ENCODE measurements at regions not wholly inside any gene's neighbourhood (a gene's known extent, or its start where the extent isn't known, plus 50 kb on each side); places are given as distances from the start of the nearest gene placed in this dataset.

DNA sequence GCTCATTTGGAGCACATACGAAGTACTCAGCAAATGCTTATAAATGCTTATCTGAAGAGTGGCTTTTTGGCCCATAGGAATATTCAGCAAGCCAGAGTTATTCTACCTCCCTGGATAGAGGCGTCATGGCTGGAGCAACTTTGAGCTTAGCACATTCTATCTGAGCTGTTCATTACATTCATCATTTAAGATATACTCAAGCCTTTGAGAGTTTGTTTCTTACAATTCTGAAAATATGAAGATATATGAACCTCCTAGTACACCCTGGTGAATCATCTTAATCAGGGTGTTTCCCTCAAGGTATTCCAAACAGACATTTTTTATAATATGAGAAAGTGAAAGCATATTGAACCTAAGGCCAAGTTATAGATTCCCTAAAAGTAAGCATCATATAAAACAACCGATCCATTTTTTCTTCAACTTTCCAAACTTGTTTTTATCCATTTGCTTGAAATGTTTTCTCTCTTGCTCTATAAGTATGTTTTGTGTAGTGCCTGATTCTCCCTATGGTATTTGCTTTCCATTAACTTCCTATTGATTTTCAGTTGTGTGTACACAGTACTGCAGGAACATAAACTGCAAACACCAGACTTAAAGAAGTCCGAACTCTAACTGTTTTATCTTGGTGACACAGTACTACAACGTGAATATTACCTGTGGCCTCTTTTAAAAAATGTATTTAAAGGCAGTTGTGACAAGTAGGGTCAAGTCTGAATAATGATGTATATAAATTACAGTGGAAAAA, 139.7 kb upstream of the PTPRK start:
- BruUV-seq (replicated peaks), result no TSS peak
- intact Hi-C loops (cut with micrococcal nuclease; ENCODE audit: unreplicated experiment), result no loop called here
- no peak for DNase-seq (ENCODE audit: low spot score)

GRCh38 chr6:128659276-128659675, 138.9 kb upstream of the PTPRK start:
- ChIA-PET CTCF (no interaction called here), POLR2A (ENCODE audit: low non-redundant PET) (no interaction called here)
- Histone ChIP-seq H3K4me3 (ENCODE audit: low read depth, low read length, poor library complexity, severe bottlenecking) (no peak overlapping the region), H3K4me1 (ENCODE audit: insufficient read depth, low read length, poor library complexity, severe bottlenecking) (peaks cover 6% of the 10 kb centered on the region), H3K9me3 (ENCODE audit: low read depth, low read length, poor library complexity, severe bottlenecking) (no peaks in the 10 kb centered on the region), H3K27ac (ENCODE audit: low read depth, low read length, poor library complexity, severe bottlenecking) (no peak overlapping the region), H3K36me3 (ENCODE audit: insufficient read depth, low read length, poor library complexity, severe bottlenecking) (no peaks in the 10 kb centered on the region), H3K27me3 (replicated peaks; ENCODE audit: insufficient read depth, low read depth, low read length, poor library complexity) (no peaks in the 10 kb centered on the region)
- DNase-seq (ENCODE audit: low spot score), result no peak
- no TSS peak for BruUV-seq (replicated peaks)
- intact Hi-C loops (cut with micrococcal nuclease; ENCODE audit: unreplicated experiment), result no loop called here
- TF ChIP-seq EZH2 (IDR thresholded peaks at IDR 0.05; ENCODE audit: borderline replicate concordance, low read depth, low read length, poor library complexity, severe bottlenecking), result no peak
- no peak for TF ChIP-seq CTCF (conservative IDR thresholded peaks at IDR 0.05; ENCODE audit: low read depth, low read length)

More for the DNA sequence above, 139.7 kb upstream of the PTPRK start:
- ChIA-PET POLR2A (ENCODE audit: low non-redundant PET) (no interaction called here), CTCF (no interaction called here)
- TF ChIP-seq EZH2 (IDR thresholded peaks at IDR 0.05; ENCODE audit: borderline replicate concordance, low read depth, low read length, poor library complexity, severe bottlenecking), result no peak
- no peak for TF ChIP-seq CTCF (conservative IDR thresholded peaks at IDR 0.05; ENCODE audit: low read depth, low read length)
- H3K27ac ChIP-seq (ENCODE audit: low read depth, low read length, poor library complexity, severe bottlenecking), result no peak overlapping the region
- no peaks in the 10 kb centered on the region for H3K9me3 ChIP-seq (ENCODE audit: low read depth, low read length, poor library complexity, severe bottlenecking)
- no peak overlapping the region for H3K4me3 ChIP-seq (ENCODE audit: low read depth, low read length, poor library complexity, severe bottlenecking)
- peaks cover 6% of the 10 kb centered on the region for H3K4me1 ChIP-seq (ENCODE audit: insufficient read depth, low read length, poor library complexity, severe bottlenecking)
- H3K36me3 ChIP-seq (ENCODE audit: insufficient read depth, low read length, poor library complexity, severe bottlenecking), result no peaks in the 10 kb centered on the region
- H3K27me3 ChIP-seq (replicated peaks; ENCODE audit: insufficient read depth, low read depth, low read length, poor library complexity), result no peaks in the 10 kb centered on the region

- DNase-seq (ENCODE audit: low spot score), result no peak
- H3K4me1 ChIP-seq (ENCODE audit: insufficient read depth, low read length, poor library complexity, severe bottlenecking), result peaks cover 6% of the 10 kb centered on the region
- no peaks in the 10 kb centered on the region for H3K9me3 ChIP-seq (ENCODE audit: low read depth, low read length, poor library complexity, severe bottlenecking)
- H3K27me3 ChIP-seq (replicated peaks; ENCODE audit: insufficient read depth, low read depth, low read length, poor library complexity), result no peaks in the 10 kb centered on the region
- intact Hi-C loops (cut with micrococcal nuclease; ENCODE audit: unreplicated experiment), result no loop called here
- no peaks in the 10 kb centered on the region for H3K36me3 ChIP-seq (ENCODE audit: insufficient read depth, low read length, poor library complexity, severe bottlenecking)
- ChIA-PET CTCF (no interaction called here), POLR2A (ENCODE audit: low non-redundant PET) (no interaction called here)
- BruUV-seq (replicated peaks), result no TSS peak
- TF ChIP-seq CTCF (conservative IDR thresholded peaks at IDR 0.05; ENCODE audit: low read depth, low read length) (no peak), EZH2 (IDR thresholded peaks at IDR 0.05; ENCODE audit: borderline replicate concordance, low read depth, low read length, poor library complexity, severe bottlenecking) (no peak)
- H3K4me3 ChIP-seq (ENCODE audit: low read depth, low read length, poor library complexity, severe bottlenecking), result no peak overlapping the region
- H3K27ac ChIP-seq (ENCODE audit: low read depth, low read length, poor library complexity, severe bottlenecking), result no peak overlapping the region
Measured at GRCh38 chr6:128657181-128657580, 136.8 kb upstream of the PTPRK start.

Data from A673 (cell line).